ENCODE measurements at regions not wholly inside any gene's neighbourhood (a gene's known extent, or its start where the extent isn't known, plus 50 kb on each side); places are given as distances from the start of the nearest gene placed in this dataset.

GRCh38 chr7:69433081-69433480 lies 165.2 kb upstream of the AUTS2 start:
- TF ChIP-seq EZH2phosphoT487 (IDR thresholded peaks at IDR 0.05; ENCODE audit: insufficient read depth, low read depth): no peak
- no peak for TF ChIP-seq EZH2 (IDR thresholded peaks at IDR 0.05; ENCODE audit: insufficient read depth, poor library complexity, severe bottlenecking)

Measured in GM23248 (cell line).